ENCODE measurements at regions not wholly inside any gene's neighbourhood (a gene's known extent, or its start where the extent isn't known, plus 50 kb on each side); places are given as distances from the start of the nearest gene placed in this dataset.
"Not testable (repeated sequence)": the region's sequence is repeated elsewhere in the genome, so short reads cannot be mapped to it uniquely, and the experiment has no call there.

- DNase-seq: peak; percentile 23
Observed at GRCh38 chr6:139965393-139965792, 590.9 kb upstream of the CITED2 start.

- DNase-seq: no peak
Observed at GRCh38 chr6:139964737-139965136, 590.3 kb upstream of the CITED2 start.

- DNase-seq: no peak
Observed at GRCh38 chr6:139962654-139963347, 588.4 kb upstream of the CITED2 start.

- no peak for DNase-seq
Observed at GRCh38 chr6:139961190-139961589, 586.7 kb upstream of the CITED2 start.

GRCh38 chr6:139960671-139961070 lies 586.2 kb upstream of the CITED2 start:
- no peak for DNase-seq

GRCh38 chr6:139955366-139956155 lies 581.1 kb upstream of the CITED2 start:
- DNase-seq: no peak

- no peak for DNase-seq
Observed at GRCh38 chr6:139954463-139955071, 580.1 kb upstream of the CITED2 start.

- not testable (repeated sequence) for DNase-seq
Observed at GRCh38 chr6:139953780-139954179, 579.3 kb upstream of the CITED2 start.

- DNase-seq: no peak
Observed at GRCh38 chr6:139951172-139951571, 576.7 kb upstream of the CITED2 start.

GRCh38 chr6:139944976-139945375 lies 570.5 kb upstream of the CITED2 start:
- DNase-seq: no peak

- DNase-seq: no peak
Observed at GRCh38 chr6:139944131-139944530, 569.7 kb upstream of the CITED2 start.

- no peak for DNase-seq
Observed at GRCh38 chr6:139943391-139943790, 568.9 kb upstream of the CITED2 start.

GRCh38 chr6:139942331-139942730 lies 567.9 kb upstream of the CITED2 start:
- DNase-seq: no peak

GRCh38 chr6:139941826-139942225 lies 567.4 kb upstream of the CITED2 start:
- DNase-seq: no peak

GRCh38 chr6:139940741-139941729 lies 566.6 kb upstream of the CITED2 start:
- peak; percentile 9 for DNase-seq

GRCh38 chr6:139939189-139939979 lies 564.9 kb upstream of the CITED2 start:
- DNase-seq: no peak

- no peak for DNase-seq
Observed at GRCh38 chr6:139932671-139933070, 558.2 kb upstream of the CITED2 start.

GRCh38 chr6:139931747-139932146 lies 557.3 kb upstream of the CITED2 start:
- no peak for DNase-seq

GRCh38 chr6:139927742-139928305 lies 553.4 kb upstream of the CITED2 start:
- no peak for DNase-seq

- no peak for DNase-seq
Observed at GRCh38 chr6:139927236-139927635, 552.8 kb upstream of the CITED2 start.

GRCh38 chr6:139926711-139927110 lies 552.3 kb upstream of the CITED2 start:
- no peak for DNase-seq

Measured in RPMI8226 (cell line).